ENCODE measurements at regions not wholly inside any gene's neighbourhood (a gene's known extent, or its start where the extent isn't known, plus 50 kb on each side); places are given as distances from the start of the nearest gene placed in this dataset.

DNA sequence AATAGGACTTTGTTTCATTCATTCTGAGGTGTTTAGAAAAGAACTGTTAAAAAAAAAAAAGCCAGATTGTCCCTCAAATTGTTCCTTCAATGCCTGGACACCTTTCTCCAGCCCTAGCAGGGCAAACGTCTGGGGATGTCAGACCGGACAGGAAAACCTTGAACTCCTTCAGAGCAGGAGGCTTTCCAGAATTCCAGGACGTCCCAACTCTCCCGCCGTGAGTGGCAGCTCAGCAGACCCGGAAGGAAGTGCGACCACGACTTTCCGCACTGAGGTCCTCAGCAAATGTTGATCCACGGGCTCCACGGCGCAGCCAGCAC lies 139.1 kb downstream of the DLL1 start:
- no peak for TF ChIP-seq SP1 (IDR thresholded peaks at IDR 0.05; ENCODE audit: low read depth, low read length)
- no peak for TF ChIP-seq EZH2 (IDR thresholded peaks at IDR 0.05; ENCODE audit: low read depth, low read length, severe bottlenecking)
- TF ChIP-seq CBX8 (IDR thresholded peaks at IDR 0.05; ENCODE audit: borderline replicate concordance, low read depth, low read length) = no peak
- TF ChIP-seq BACH1 (IDR thresholded peaks at IDR 0.05; ENCODE audit: low read length) = no peak
- TF ChIP-seq SIN3A (conservative IDR thresholded peaks at IDR 0.05 in 1 of 2, IDR thresholded peaks at IDR 0.05 in 1 of 2; ENCODE audit: low read depth in 1 of 2, low read length in 2 of 2) = no peak
- no peak for TF ChIP-seq RFX5 (IDR thresholded peaks at IDR 0.05; ENCODE audit: borderline replicate concordance, low read depth, low read length)
- TF ChIP-seq PHF8 (conservative IDR thresholded peaks at IDR 0.05; ENCODE audit: low read depth, low read length) = no peak
- no peak overlapping the region for H3K56ac ChIP-seq (replicated peaks; ENCODE audit: insufficient read length, low read depth, low read length)
- FAIRE-seq (no peak), DNase-seq (ENCODE audit: low read depth in 1 of 2, low spot score in 2 of 2) (no peak)
- no peak overlapping the region for H2BK15ac ChIP-seq (ENCODE audit: low read length)
- H2BK120ac ChIP-seq (replicated peaks; ENCODE audit: low read depth, low read length) = no peak overlapping the region
- no peaks in the 10 kb centered on the region; a peak in 2 of 7 replicates for H3K27me3 ChIP-seq (replicated peaks in 1 of 4; ENCODE audit: control insufficient read depth in 3 of 4, extremely low read depth in 1 of 4, insufficient read depth in 3 of 4, low read length in 3 of 4)
- no peak overlapping the region for H2AFZ ChIP-seq (ENCODE audit: low read length)
- H3K27ac ChIP-seq (ENCODE audit: low read depth, low read length) = no peak overlapping the region
- H3K9ac ChIP-seq (replicated peaks in 1 of 4; ENCODE audit: extremely low read depth in 1 of 4, low read depth in 3 of 4, low read length in 3 of 4) = no peak overlapping the region; a peak in 1 of 7 replicates
- H3K4ac ChIP-seq (replicated peaks; ENCODE audit: insufficient read length, low read depth, low read length) = no peak overlapping the region
- H3K18ac ChIP-seq (ENCODE audit: extremely low read depth, low read length) = 0 out of 2 replicates have a peak overlapping the region, but pooled peaks have one; percentile 6
- H2BK5ac ChIP-seq (ENCODE audit: low read depth, low read length) = no peak overlapping the region
- H3K4me1 ChIP-seq (replicated peaks in 1 of 4; ENCODE audit: control insufficient read depth in 3 of 4, insufficient read depth in 4 of 4, low read length in 3 of 4) = peaks cover 0 to 25% (median 10%) of the 10 kb centered on the region in 4 experiments; a peak in 4 of 7 replicates
- no peaks in the 10 kb centered on the region for H3K79me2 ChIP-seq (ENCODE audit: control insufficient read depth in 1 of 2, insufficient read depth in 2 of 2, low read length in 2 of 2)
- CTCF ChIA-PET (ENCODE audit: partially characterized antibody) = interaction anchor here (0.5 to 2.2 kb wide), 7 partner anchors 13 to 378 kb away, joined by 3 to 6 read pairs (median 4); no protein-coding TSS in a partner anchor
- no peaks in the 10 kb centered on the region for H3K36me3 ChIP-seq (ENCODE audit: control insufficient read depth in 2 of 4, insufficient read depth in 4 of 4, low read length in 3 of 4)
- peak overlapping the region; percentile 32 for H4K91ac ChIP-seq (replicated peaks; ENCODE audit: insufficient read length, low read length)
- H4K8ac ChIP-seq (ENCODE audit: extremely low read depth, insufficient read depth, low read length) = no peak overlapping the region
- no peak overlapping the region for H4K5ac ChIP-seq (ENCODE audit: insufficient read length, low read depth, low read length)
- H2AK5ac ChIP-seq (ENCODE audit: low read depth, low read length) = no peak overlapping the region
- WGBS, 2 experiments (ENCODE audit: extremely low coverage in 1 of 2, insufficient coverage in 1 of 2, insufficient read length in 1 of 2, insufficient replicate concordance in 2 of 2, low coverage in 1 of 2, low lambda C conversion rate in 2 of 2, missing lambda C conversion rate in 1 of 2) = 98% methylated on average over 8 of the region's 12 CpGs; no CpG with 5 or more reads in 1 of the 2 experiments
- no peaks in the 10 kb centered on the region for H3K23me2 ChIP-seq (ENCODE audit: low read depth, low read length)
- H4K20me1 ChIP-seq (replicated peaks in 1 of 2; ENCODE audit: control insufficient read depth in 1 of 2, insufficient read depth in 2 of 2, low read length in 2 of 2) = no peaks in the 10 kb centered on the region
- H3K4me3 ChIP-seq (ENCODE audit: extremely low read depth in 1 of 4, insufficient read depth in 2 of 4, low read depth in 3 of 4, low read length in 4 of 4) = no peak overlapping the region
- H2BK20ac ChIP-seq (ENCODE audit: low read length) = no peak overlapping the region
- POLR2A ChIA-PET (ENCODE audit: partially characterized antibody) = interaction anchor here (2.4 kb wide), 1 partner anchor 139 kb away, joined by 5 read pairs; the partner anchor contains the start of gene DLL1
- H2BK12ac ChIP-seq (ENCODE audit: low read depth, low read length) = peak overlapping the region; percentile 94; the same call in 1 of the 2 replicates
- no peak overlapping the region for H3K14ac ChIP-seq (ENCODE audit: insufficient read length)
- H3K9me3 ChIP-seq (ENCODE audit: insufficient read depth in 2 of 2, low read depth in 1 of 2, low read length in 1 of 2) = no peaks in the 10 kb centered on the region
- H3K23ac ChIP-seq (ENCODE audit: insufficient read length) = no peak overlapping the region
- H3K4me2 ChIP-seq (ENCODE audit: insufficient read depth in 1 of 2, low read depth in 2 of 2, low read length in 2 of 2) = no peak overlapping the region
- H3K79me1 ChIP-seq (ENCODE audit: low read depth, low read length) = no peaks in the 10 kb centered on the region

Measured in H1 (cell line).